Stimulated activated CD4-positive, alpha-beta T cell treated with anti-CD3 and anti-CD28 coated beads, TNF-alpha, amount 100 ng/mL, for 24 hours (primary cell): ENCODE measurements at regions not wholly inside any gene's neighbourhood (a gene's known extent, or its start where the extent isn't known, plus 50 kb on each side); places are given as distances from the start of the nearest gene placed in this dataset.
"Not testable (repeated sequence)": the region's sequence is repeated elsewhere in the genome, so short reads cannot be mapped to it uniquely, and the experiment has no call there.

Experiments
- DNase-seq, 3 experiments: peaks; one replicate each; pipeline ENCODE4 v3.0.0-alpha.2; 2020; ENCODE audit warnings: low read depth in 3 of 3

GRCh38 chr2:83788938-83789566 lies 670.0 kb downstream of the SUCLG1 start:
- not testable (repeated sequence) for DNase-seq

- DNase-seq = no peak
Measured at GRCh38 chr2:83787189-83787588, 671.9 kb downstream of the SUCLG1 start.

GRCh38 chr2:83786140-83786539 lies 672.9 kb downstream of the SUCLG1 start:
- no peak for DNase-seq

- DNase-seq = no peak
Measured at GRCh38 chr2:83784947-83785346, 674.1 kb downstream of the SUCLG1 start.

GRCh38 chr2:83784315-83784714 lies 674.8 kb downstream of the SUCLG1 start:
- DNase-seq = no peak

GRCh38 chr2:83782122-83782521 lies 677.0 kb downstream of the SUCLG1 start:
- no peak for DNase-seq

GRCh38 chr2:83764447-83765005 lies 694.6 kb downstream of the SUCLG1 start:
- no peak for DNase-seq

- no peak for DNase-seq
Measured at GRCh38 chr2:83757329-83757728, 701.8 kb downstream of the SUCLG1 start.

GRCh38 chr2:83756219-83756618 lies 702.9 kb downstream of the SUCLG1 start:
- DNase-seq = no peak

- DNase-seq = no peak
Measured at GRCh38 chr2:83747141-83747540, 711.9 kb downstream of the SUCLG1 start.

GRCh38 chr2:83744855-83745254 lies 714.2 kb downstream of the SUCLG1 start:
- no peak for DNase-seq

- DNase-seq = no peak
Measured at GRCh38 chr2:83742117-83742782, 716.8 kb downstream of the SUCLG1 start.

- DNase-seq = no peak
Measured at GRCh38 chr2:83730223-83730622, 728.9 kb downstream of the SUCLG1 start.

- no peak for DNase-seq
Measured at GRCh38 chr2:83725735-83726134, 733.3 kb downstream of the SUCLG1 start.

- DNase-seq = no peak
Measured at GRCh38 chr2:83705146-83705545, 753.9 kb downstream of the SUCLG1 start.

GRCh38 chr2:83703598-83703997 lies 755.5 kb downstream of the SUCLG1 start:
- no peak for DNase-seq

- DNase-seq = no peak
Measured at GRCh38 chr2:83696838-83697237, 762.2 kb downstream of the SUCLG1 start.

GRCh38 chr2:83695530-83695929 lies 763.5 kb downstream of the SUCLG1 start:
- DNase-seq = no peak

GRCh38 chr2:83695037-83695436 lies 764.0 kb downstream of the SUCLG1 start:
- DNase-seq = no peak

- no peak for DNase-seq
Measured at GRCh38 chr2:83689402-83689801, 769.7 kb downstream of the SUCLG1 start.

- no peak for DNase-seq
Measured at GRCh38 chr2:83686863-83687262, 772.2 kb downstream of the SUCLG1 start.

- DNase-seq = no peak
Measured at GRCh38 chr2:83674050-83674449, 785.0 kb downstream of the SUCLG1 start.

- no peak for DNase-seq
Measured at GRCh38 chr2:83665894-83666293, 793.2 kb downstream of the SUCLG1 start.
